ENCODE measurements at regions not wholly inside any gene's neighbourhood (a gene's known extent, or its start where the extent isn't known, plus 50 kb on each side); places are given as distances from the start of the nearest gene placed in this dataset.

- TF ChIP-seq TIGD3 (CRISPR knock-in tag; IDR thresholded peaks at IDR 0.05; ENCODE audit: borderline replicate concordance) (no peak), GMEB2 (CRISPR knock-in tag; IDR thresholded peaks at IDR 0.05; ENCODE audit: low read depth) (no peak), ZSCAN30 (CRISPR knock-in tag; IDR thresholded peaks at IDR 0.05) (no peak), ZNF737 (CRISPR knock-in tag; IDR thresholded peaks at IDR 0.05; ENCODE audit: borderline replicate concordance) (no peak), RFX1 (IDR thresholded peaks at IDR 0.05) (no peak), ZNF224 (CRISPR knock-in tag; IDR thresholded peaks at IDR 0.05) (no peak), ZNF629 (CRISPR knock-in tag; conservative IDR thresholded peaks at IDR 0.05) (peak; percentile 40; the same call in 1 of the 2 replicates), ZNF644 (CRISPR knock-in tag; IDR thresholded peaks at IDR 0.05; ENCODE audit: low read depth) (peak; percentile 80), HMGXB4 (CRISPR knock-in tag; IDR thresholded peaks at IDR 0.05; ENCODE audit: borderline replicate concordance in 1 of 2, low read depth in 1 of 2) (peak; percentile 28 to 40; a peak in 1 of 4 replicates), ZNF776 (CRISPR knock-in tag; IDR thresholded peaks at IDR 0.05) (no peak), ARNT (IDR thresholded peaks at IDR 0.05) (no peak), CBFB (CRISPR knock-in tag; IDR thresholded peaks at IDR 0.05) (no peak), WIZ (CRISPR knock-in tag; IDR thresholded peaks at IDR 0.05) (peak; percentile 39; the same call in 1 of the 2 replicates), DDIT3 (CRISPR knock-in tag; IDR thresholded peaks at IDR 0.05) (no peak), ZMAT3 (CRISPR knock-in tag; conservative IDR thresholded peaks at IDR 0.05) (peak; percentile 60; the same call in 1 of the 2 replicates), GLMP (CRISPR knock-in tag; IDR thresholded peaks at IDR 0.05; ENCODE audit: borderline replicate concordance) (no peak), ISL2 (CRISPR knock-in tag; IDR thresholded peaks at IDR 0.05) (peak; percentile 62), HOMEZ (CRISPR knock-in tag; IDR thresholded peaks at IDR 0.05; ENCODE audit: low read depth) (peak; percentile 87), FOXM1 (CRISPR knock-in tag; IDR thresholded peaks at IDR 0.05) (no peak), ZNF281 (CRISPR knock-in tag; IDR thresholded peaks at IDR 0.05; ENCODE audit: borderline replicate concordance) (no peak), ZNF788 (CRISPR knock-in tag; IDR thresholded peaks at IDR 0.05; ENCODE audit: borderline replicate concordance) (no peak)
Measured at GRCh38 chr1:182249201-182249676, 142.4 kb downstream of the GLUL start (continued).
